Kidney epithelial cell (primary cell): ENCODE measurements at regions not wholly inside any gene's neighbourhood (a gene's known extent, or its start where the extent isn't known, plus 50 kb on each side); places are given as distances from the start of the nearest gene placed in this dataset.

Experiments
- DNase-seq: peaks from one replicate; pipeline ENCODE4 v3.0.0-alpha.2; 2010; ENCODE audit warnings: low read depth
- H3K27me3 ChIP-seq: 2 replicates; pipeline ENCODE4 v1.6.0; 2011; ENCODE audit warnings: low read length; ENCODE audit not compliant: control insufficient read depth, insufficient read depth
- H3K36me3 ChIP-seq: 2 replicates; pipeline ENCODE4 v1.5.1; 2011; ENCODE audit warnings: low read length; ENCODE audit not compliant: control insufficient read depth, insufficient read depth
- H3K4me3 ChIP-seq: 2 replicates; pipeline ENCODE4 v1.5.1; 2011; ENCODE audit warnings: low read depth, mild to moderate bottlenecking, control low read depth, low read length
- CTCF ChIP-seq: IDR thresholded peaks from 2 replicates; pipeline ENCODE4 v1.5.1; 2011; ENCODE audit warnings: mild to moderate bottlenecking, moderate library complexity, low read length, control low read depth, inconsistent platforms; ENCODE audit not compliant: insufficient read depth, poor library complexity, severe bottlenecking

DNA sequence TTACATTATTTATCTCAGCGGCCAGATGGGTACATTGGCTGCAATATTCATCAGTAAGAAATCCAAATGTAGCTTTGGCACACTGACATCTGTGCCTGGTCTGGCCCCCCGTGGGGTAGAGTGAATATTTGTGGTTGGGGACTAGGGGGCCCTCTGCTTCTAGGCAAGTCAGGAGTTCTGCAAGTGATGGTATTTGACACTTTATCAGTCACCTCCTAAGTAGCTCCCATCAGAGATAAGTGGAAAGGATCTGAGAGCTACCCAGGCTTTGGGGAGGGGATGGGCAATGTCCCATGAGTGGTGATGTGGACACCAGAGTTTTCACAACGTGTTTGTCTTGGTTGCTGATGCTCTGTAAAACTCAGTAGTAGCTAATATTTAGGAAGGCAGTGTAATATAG lies 609.9 kb upstream of the RBFOX1 start:
- H3K4me3 ChIP-seq = no peak overlapping the region
- DNase-seq = no peak
- TF ChIP-seq CTCF = no peak
- no peaks in the 10 kb centered on the region for H3K27me3 ChIP-seq
- no peaks in the 10 kb centered on the region for H3K36me3 ChIP-seq

- Histone ChIP-seq H3K36me3 (no peaks in the 10 kb centered on the region), H3K27me3 (no peaks in the 10 kb centered on the region), H3K4me3 (no peak overlapping the region)
- no peak for DNase-seq
- no peak for TF ChIP-seq CTCF
Measured at GRCh38 chr16:6714510-6714909, 618.1 kb upstream of the RBFOX1 start.

- TF ChIP-seq CTCF = no peak
- H3K36me3 ChIP-seq = no peaks in the 10 kb centered on the region
- no peak for DNase-seq
- no peaks in the 10 kb centered on the region for H3K27me3 ChIP-seq
- no peak overlapping the region for H3K4me3 ChIP-seq
Measured at GRCh38 chr16:6709736-6710135, 622.9 kb upstream of the RBFOX1 start.

DNA sequence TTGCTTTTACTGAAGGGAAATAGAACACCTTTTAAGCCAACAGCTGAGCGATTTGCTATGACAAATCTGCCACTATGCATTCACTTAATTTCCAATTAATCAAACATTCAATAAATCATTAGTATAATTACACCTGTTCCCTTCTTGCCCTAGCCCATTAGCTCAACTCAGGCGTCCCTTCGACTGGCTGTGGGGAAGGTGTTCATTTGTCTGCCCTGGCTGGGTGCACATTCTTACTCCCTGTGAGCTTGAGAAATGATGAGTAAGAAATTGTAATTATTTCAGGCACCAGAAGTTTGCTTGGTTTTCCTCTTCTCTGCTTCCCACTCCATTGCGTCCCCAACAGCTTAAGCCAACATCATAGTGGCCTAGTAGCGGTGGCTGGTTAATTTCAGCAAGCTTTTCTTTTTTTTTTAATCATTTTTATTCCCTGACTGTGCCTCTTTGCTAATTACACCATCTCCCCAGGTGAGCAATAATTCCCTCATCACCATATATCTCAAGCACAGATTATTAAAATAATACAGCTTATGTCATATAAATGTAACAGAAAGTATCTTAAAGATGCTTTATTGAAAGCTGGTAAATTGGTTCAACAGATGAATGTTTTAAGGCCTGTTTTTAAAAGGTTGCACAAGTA lies 623.9 kb upstream of the RBFOX1 start:
- no peak for DNase-seq
- Histone ChIP-seq H3K27me3 (no peaks in the 10 kb centered on the region), H3K36me3 (no peaks in the 10 kb centered on the region), H3K4me3 (no peak overlapping the region)
- TF ChIP-seq CTCF = no peak

- DNase-seq = no peak
- no peak overlapping the region for H3K4me3 ChIP-seq
- H3K36me3 ChIP-seq = no peaks in the 10 kb centered on the region
- no peaks in the 10 kb centered on the region for H3K27me3 ChIP-seq
- no peak for TF ChIP-seq CTCF
Measured at GRCh38 chr16:6704306-6704930, 628.2 kb upstream of the RBFOX1 start.

- DNase-seq = no peak
- no peak for TF ChIP-seq CTCF
- Histone ChIP-seq H3K36me3 (no peaks in the 10 kb centered on the region), H3K4me3 (no peak overlapping the region), H3K27me3 (no peaks in the 10 kb centered on the region)
Measured at GRCh38 chr16:6701096-6701495, 631.5 kb upstream of the RBFOX1 start.
